ENCODE measurements at regions not wholly inside any gene's neighbourhood (a gene's known extent, or its start where the extent isn't known, plus 50 kb on each side); places are given as distances from the start of the nearest gene placed in this dataset.
"Not testable (repeated sequence)": the region's sequence is repeated elsewhere in the genome, so short reads cannot be mapped to it uniquely, and the experiment has no call there.

GRCh38 chr13:50200569-50200968, 185.3 kb downstream of the KCNRG start:
- no peak for DNase-seq

GRCh38 chr13:50200988-50201387, 185.7 kb downstream of the KCNRG start:
- DNase-seq: no peak

DNA sequence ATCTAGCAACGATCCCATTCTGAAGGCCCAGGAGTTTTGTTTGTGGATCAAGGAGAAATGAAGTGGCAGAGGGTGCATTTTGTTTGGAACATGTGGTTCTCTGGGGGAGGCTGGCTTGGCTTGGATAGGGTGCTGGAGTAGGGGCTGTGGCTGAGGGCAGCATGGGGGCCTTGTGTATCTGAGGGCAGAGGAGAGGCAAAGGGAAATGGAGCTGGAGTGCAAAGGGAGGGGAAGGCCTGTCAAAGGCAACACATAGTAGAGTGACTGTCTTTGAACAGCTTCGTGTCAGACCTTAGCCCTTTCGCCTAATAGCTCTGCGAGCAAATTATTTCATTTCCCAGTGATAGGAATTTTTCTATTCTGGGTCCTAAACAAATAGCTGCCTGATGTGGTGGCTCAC, 187.2 kb downstream of the KCNRG start:
- no peak for DNase-seq

GRCh38 chr13:50203256-50203941, 188.2 kb downstream of the KCNRG start:
- DNase-seq: no peak

DNA sequence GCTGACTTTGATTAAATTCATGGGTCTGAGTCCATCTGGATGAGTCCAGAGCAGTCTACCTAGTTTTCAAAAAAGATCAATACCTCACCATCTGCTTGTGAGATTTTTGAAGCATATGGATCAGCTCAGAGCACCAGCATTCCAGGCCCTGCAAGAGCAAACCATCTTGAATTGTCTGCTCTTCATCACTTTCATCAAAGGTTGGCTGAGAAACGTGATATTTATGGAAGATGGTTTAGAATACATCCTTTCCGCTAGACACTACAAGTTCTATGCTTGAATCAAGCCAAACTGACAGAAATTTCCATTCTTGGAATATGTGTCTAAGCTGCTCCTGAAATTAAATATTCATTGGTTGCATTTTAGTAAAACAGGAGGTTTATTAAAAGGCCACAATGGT, 190.3 kb downstream of the KCNRG start:
- DNase-seq: no peak

- DNase-seq: no peak
Measured at GRCh38 chr13:50208826-50209335, 193.6 kb downstream of the KCNRG start.

DNA sequence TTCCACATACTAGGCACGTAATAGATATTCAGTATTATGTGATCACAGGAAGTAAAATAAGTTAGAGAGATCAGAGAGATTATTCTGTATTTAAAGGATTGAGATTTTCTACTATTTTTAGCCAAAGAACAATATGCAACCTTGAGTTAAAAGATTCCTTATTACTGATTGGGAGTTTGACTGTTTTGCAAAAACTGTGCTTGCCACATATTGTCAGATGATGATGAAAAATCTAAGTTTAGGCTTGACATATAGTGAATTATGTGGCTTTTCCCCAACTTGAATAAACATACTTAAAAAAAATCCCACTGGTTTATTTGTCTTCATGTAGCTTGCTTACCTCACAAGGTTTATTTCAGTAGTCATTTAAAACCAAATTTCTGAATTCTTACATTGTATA, 194.4 kb downstream of the KCNRG start:
- no peak for DNase-seq

DNA sequence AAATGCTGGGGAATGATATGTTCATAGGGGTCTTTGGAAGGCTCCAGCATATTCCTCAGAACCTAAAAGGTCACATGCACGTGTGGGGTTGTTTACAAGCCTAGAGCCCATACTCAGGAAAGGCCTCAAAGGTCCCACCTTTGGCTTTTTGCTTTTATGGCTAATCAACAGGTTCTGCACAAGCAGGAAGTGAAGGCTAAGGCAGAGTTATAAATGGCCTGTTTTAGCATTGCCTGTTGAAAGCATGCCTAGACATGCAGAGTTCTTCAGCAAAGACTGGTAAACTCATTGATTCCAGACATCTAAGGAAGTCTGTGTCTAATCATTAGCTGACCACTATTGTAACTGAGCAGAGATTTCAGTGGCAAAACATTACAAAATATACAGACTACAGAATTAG, 198.3 kb downstream of the KCNRG start:
- DNase-seq: no peak

GRCh38 chr13:50214514-50214913, 199.3 kb downstream of the KCNRG start:
- DNase-seq: no peak

DNA sequence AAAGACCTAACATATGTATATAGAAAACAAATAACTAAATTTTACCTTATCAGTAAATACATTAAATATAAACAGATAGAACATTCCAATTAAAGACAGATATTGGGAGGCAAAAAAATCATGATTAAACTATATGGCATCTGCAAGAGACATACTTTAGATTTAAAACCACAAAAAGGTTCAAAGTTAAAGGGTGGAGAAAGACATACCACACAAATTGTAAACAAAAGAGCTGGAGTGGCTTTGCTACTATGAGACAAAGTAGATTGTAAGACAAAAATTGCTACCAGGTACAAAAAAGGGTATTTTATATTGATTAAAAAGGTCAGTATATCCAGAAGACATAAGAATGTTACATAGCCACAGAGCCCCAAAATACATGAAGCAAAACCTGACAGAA, 200.2 kb downstream of the KCNRG start:
- DNase-seq: no peak

DNA sequence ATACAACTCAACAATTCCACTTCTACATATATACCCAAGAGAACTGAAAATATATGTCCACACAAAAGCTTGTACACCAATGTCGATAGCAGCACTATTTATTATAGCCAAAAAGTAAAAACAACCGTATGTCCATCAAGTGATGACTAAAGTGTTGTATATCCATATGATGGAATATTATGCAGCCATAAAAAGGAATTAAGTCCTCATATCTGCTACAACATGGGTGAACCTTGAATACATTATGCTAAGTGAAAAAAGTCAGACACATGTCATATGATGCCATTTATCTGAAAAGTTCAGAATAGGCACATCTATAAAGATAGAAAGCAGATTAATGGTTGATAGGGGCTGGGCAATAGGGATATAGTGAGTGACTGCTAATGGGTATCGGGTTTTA, 204.5 kb downstream of the KCNRG start:
- DNase-seq: no peak

- no peak for DNase-seq
Measured at GRCh38 chr13:50220938-50221337, 205.7 kb downstream of the KCNRG start.

DNA sequence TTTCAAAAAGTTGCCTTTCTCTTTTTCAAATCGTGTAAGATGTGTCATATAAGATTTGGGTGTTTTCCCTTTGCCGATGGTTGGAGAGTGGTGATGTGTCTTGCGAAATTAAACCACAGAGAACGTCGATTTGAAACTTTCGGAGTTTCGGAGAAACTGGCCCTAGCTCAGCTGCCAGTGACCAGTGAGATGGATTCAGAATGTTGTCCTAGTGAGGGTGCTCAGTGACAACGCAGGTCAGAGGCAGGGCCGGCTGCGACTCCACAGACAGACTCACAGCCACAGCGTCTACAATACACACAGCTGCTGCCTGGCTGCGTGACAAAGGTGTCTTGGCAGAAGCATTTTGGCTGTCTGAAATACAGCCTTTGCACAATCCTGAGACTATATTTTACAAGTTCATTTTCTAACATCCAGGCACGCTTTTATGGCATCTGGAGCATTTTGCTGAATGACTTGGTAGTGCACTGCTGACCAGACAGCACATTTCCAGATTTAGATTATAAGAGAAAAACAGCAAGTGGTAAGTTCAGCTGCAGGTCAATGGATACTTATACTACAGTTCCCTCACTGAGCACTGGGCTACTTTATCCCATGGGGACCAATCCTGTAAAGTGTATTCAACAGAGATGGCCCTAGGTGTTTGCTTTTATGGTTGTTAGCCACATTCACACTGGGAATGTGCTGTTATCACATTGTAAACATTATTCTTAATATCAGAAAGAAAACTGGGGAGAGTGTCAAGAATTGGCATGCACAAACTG, 207.5 kb downstream of the KCNRG start:
- DNase-seq: no peak

DNA sequence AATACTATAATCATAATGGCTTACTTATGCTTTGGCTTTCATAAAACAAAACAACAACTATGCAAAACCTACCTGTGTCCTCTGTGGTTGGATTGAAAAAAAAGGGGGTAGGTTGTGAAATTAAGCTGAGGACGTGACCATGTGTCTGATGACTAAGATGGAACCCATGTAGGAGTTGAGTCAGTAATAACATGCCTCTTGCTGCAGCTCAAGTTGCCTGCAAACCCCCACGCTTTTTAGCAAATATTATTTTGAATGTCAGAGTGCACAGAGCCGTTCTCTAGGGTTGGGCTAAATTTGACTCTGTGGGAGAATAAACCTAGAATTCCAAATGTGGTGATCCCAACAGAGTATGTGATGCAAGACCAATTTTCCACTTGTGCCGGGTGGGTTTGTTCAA, 209.3 kb downstream of the KCNRG start:
- DNase-seq: no peak

GRCh38 chr13:50225193-50226155, 210.2 kb downstream of the KCNRG start:
- DNase-seq: no peak

DNA sequence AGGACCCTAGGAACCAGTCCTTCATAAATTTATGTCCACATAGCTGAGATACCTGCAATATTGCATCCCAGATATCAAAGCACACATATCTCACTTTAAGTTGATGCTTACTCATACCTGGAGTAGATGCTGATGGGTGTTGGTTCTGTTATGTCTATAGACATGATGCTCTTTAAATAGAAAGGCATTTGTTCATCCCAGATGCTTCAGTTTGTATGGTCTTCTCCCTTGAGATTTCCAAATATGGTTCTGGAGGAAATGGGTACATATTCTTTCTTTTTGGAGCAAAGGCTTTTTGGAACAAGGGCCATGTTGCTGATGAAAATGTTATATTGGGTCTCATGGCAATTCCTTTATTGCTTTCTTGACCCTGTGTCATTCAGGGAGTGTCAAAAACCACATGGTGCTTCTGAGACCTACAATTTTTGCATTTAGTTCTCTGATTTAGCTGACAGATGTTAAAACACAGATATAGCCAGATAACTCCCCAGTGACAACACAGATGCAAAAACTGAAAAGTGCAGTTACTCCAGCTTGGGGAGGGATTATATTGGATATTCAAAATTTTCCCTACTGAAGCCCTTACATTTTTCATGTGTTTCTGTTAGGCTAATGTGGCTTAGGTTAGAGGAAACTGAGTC, 211.4 kb downstream of the KCNRG start:
- DNase-seq: no peak

DNA sequence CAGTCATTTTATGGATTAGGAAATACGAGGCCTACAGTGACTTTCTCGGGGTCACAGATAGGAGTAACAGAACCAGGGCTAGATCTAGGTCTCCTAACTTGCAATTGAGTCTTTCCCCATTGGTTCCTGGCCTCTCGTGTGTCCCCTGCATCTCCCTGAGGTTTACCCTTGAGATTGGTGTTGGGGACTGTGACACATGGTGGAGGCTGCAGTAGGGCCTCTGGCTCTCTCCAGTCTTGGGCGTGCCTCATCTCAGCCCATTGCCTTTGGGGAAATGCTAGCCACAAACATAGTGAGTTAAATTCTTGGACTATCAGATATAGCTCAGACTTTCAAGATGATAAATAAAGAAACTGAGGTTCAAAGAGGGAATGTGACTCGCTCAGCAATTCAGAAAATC, 212.1 kb downstream of the KCNRG start:
- no peak for DNase-seq

DNA sequence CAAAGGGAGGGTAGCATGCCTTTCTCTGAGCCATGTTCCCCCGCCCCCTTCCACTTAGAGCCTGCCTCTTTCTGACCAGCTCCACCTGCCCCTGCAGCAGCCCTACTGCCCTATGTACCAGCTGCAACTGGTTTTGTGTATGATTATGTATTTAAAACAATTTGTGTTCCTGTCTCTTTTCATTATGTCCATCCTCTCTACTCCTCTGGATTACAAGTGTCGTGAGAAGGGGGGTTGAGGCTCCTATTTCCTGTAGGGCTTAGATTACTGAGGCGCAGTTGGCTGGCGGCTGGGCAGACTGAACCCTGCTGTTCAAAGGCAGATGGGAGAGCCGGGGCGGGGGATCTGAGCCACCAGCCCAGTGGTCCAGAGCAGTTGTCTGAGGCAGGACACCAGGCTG, 213.3 kb downstream of the KCNRG start:
- no peak for DNase-seq

GRCh38 chr13:50229960-50230661, 214.9 kb downstream of the KCNRG start:
- DNase-seq: no peak

DNA sequence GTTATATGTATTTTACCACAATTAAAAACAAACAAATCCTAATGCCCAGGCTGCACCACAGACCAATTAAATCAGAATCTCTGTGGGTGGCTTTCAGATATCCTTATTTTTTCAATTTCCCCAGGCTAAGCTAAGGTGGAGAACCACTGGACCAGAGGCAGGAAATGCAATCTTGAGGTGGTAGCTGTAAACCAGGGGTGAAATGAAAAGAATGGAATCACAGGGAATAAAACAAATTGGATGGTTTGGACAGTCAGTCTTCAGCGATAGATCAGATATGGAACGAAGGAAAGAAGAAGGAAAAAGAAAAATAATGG, 215.4 kb downstream of the KCNRG start:
- DNase-seq: no peak

- not testable (repeated sequence) for DNase-seq
Measured at GRCh38 chr13:50233574-50233973, 218.3 kb downstream of the KCNRG start.
